HG03097 (cell line): ENCODE measurements at regions not wholly inside any gene's neighbourhood (a gene's known extent, or its start where the extent isn't known, plus 50 kb on each side); places are given as distances from the start of the nearest gene placed in this dataset.

Experiments
- ATAC-seq: cut with Tn5 transposase; IDR thresholded peaks from one replicate; pipeline ENCODE4 v1.9.1; 2021; ENCODE audit not compliant: unreplicated experiment, low FRiP score

- no peak for ATAC-seq
These were observed 1466.5 kb downstream of the BRD1 start for GRCh38 chr22:48361099-48361639.

DNA sequence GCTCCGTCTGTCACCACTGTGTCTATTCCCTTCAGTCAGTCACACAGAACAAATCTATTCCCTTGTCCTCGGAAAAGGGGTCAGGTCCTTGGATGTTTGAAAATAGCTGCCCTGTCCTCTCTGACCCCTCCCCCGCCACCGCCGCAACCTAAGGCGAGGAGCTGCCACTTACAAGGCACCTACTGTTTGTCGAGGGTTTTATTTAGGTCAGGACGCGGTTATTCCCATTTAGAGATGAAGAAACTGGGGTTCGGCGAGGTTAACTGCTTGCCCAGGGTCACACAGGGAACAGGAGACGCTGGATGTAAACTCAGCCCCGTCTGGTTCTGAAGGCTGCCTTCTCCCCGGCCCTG, 1468.1 kb downstream of the BRD1 start:
- no peak for ATAC-seq

DNA sequence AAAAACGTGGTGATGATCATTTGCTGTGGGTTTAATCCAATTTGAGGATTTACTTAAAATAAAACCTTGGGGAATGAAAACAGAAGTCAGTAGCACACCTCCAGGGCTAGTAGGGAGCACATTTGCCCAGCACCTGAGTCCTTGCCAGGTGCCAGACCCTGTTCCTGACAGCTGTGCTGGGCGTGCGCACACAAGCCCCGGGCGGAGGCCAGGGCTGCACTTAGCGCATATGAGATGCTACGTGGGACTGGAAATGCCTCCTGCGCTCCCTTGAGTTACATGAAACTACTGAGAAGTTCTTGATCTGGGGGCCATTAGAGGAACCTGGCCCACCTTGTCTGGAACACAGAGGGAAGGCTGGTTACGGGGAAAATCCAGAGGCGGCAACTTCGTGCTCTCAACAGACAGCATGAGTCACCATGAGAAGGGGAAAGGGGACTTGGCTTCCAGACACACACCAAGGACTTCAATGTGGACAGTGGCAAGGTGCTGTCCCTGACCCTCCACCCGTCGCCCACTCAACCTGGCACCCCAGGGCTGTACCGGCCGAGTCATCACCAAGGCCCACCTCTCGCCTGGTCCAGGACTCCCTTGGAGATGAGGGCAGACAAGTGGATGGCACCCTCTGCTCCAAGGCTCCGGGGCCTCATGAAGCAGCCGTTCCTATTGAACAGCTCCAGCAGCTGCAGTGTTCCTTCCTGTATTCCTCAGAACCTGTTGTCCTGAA, 1468.6 kb downstream of the BRD1 start:
- ATAC-seq: no peak

GRCh38 chr22:48357961-48358360, 1469.7 kb downstream of the BRD1 start:
- no peak for ATAC-seq

GRCh38 chr22:48357196-48357595, 1470.5 kb downstream of the BRD1 start:
- no peak for ATAC-seq

DNA sequence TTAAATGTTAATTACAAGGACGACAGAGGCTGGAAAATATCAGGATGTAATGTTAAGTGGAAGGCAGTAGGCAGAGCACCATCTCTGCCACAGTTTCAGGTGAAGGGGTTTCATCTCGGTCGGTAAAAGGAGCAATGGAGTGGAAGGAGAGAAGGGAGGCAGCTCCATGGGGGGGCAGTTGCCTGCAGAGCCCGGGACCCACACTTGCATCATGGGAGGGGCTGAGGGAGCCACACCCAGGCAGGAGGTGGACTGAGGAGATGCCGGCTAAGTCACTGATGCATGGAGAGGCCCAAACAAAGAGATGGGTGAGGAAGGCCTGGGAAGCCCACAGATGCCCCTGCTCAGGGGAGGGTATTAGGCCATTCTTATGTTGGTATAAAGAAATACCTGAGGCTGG, 1470.9 kb downstream of the BRD1 start:
- no peak for ATAC-seq

- no peak for ATAC-seq
These were observed 1473.6 kb downstream of the BRD1 start for GRCh38 chr22:48354096-48354495.

DNA sequence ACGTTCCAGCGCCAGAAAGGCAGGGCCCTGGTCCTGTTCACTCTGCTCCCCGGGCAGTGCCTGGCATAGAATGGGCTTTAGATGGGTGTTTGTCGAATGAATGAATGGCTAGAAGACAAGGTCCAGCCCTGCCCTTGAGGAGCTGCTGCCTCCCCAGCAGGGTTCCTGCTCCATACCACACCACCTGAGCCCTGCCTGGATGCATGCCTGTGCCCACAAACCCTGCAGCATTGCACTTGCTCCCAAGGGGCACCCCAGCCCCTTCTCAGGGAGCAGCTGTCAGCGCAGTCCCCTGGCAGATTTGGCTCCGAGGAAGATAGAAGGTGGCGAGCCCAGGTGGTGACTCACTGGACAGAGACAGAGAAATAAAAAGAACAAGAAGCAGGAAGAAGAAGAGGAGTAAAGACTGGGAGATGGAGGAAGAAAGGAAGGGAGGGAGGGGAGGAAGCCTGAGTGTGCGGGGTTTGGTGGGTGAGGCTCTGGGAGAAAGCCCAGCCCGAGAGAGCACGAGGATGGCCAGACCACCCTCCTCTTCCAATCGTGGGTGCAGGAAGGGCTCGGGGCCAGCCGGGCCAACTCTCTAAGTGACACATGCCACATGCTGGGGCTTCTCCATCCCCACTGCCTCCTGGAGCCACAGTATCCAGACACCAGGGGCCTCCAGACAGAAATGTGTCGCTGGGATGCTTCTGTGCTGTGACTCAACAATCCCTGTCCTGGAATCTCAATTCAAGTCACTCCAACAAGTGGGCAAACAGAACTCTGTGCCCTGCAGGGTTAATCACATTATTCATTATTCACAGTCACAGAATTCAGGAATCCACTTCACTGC, 1474.3 kb downstream of the BRD1 start:
- ATAC-seq: no peak

GRCh38 chr22:48352086-48352911, 1475.4 kb downstream of the BRD1 start:
- no peak for ATAC-seq

DNA sequence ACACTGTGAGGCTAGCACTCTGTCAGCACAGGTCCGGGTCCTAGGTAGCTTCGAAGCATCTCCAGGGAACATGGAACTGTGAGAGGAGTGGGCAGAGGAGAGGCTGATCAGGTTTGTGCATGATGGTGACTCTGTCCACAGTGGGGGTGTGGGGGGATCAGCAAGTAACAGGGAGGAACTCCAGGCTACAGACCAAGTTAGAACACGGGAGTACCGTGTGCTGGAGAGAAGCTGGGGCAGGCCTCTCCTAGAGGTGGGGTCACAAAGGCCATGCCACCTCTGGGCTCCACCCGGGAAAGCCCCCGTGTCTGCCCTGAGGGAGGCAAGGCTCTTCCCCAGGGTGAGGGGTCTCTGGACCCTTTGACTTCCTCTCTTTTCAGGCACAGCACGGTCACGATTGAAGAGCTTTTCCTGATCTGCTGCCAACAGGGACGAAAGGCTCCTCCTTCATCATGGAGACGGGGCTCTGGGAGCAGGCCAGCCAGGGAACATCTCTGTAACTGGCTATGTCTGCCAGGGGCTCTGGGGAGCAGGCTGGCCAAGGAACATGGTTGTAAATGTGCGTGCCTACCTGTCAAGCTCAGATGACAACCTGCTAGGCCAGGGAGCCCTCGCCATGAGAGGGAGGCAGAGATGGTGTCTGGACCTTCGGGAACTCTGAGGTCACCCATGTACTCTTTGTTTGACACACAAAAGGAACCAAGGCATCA, 1476.1 kb downstream of the BRD1 start:
- no peak for ATAC-seq

GRCh38 chr22:48350456-48350855, 1477.2 kb downstream of the BRD1 start:
- no peak for ATAC-seq

- ATAC-seq: no peak
These were observed 1478.8 kb downstream of the BRD1 start for GRCh38 chr22:48348855-48349254.

DNA sequence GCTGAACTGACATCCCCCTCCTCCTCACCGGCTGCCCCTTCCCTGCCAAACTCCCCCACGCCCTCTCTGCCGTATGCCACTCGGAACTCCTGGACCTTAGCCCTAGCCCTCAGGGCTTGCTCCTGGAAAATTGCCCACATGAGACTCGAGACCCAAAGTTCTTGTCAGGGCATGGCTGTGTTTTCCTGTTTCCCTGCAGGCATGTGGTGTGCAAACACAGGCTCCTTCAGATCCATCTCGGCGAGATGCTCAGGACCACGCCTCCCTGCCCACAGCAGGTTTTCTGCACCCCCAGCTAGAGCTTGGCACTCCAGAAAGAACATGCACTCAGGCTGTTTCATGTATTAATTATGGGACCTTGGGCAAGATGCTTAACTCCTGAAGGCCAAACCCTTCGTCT, 1480.4 kb downstream of the BRD1 start:
- no peak for ATAC-seq

GRCh38 chr22:48346911-48347310, 1480.8 kb downstream of the BRD1 start:
- ATAC-seq: no peak

- no peak for ATAC-seq
These were observed 1481.4 kb downstream of the BRD1 start for GRCh38 chr22:48346311-48346710.

- no peak for ATAC-seq
These were observed 1482.0 kb downstream of the BRD1 start for GRCh38 chr22:48345631-48346030.

DNA sequence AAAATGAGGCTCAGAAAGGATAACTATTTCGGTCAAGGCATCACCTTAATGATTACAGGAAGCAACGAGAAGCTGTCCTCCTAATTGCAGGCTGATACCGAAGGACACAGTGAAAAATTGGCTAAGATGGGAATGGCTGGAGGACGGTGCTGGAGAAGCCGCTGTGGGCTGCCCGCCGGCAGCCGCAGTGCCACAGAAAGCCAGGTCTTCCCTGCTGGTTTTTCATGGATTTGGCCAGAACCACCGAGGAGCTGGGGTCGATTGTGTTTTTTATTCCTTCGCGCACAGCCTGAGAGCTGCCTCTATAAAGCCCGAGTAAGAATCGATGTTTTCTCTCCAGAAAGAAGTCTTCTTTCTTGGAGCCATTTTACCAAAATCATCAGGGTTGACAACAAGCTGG, 1484.2 kb downstream of the BRD1 start:
- no peak for ATAC-seq

GRCh38 chr22:48342732-48343131, 1484.9 kb downstream of the BRD1 start:
- no peak for ATAC-seq

DNA sequence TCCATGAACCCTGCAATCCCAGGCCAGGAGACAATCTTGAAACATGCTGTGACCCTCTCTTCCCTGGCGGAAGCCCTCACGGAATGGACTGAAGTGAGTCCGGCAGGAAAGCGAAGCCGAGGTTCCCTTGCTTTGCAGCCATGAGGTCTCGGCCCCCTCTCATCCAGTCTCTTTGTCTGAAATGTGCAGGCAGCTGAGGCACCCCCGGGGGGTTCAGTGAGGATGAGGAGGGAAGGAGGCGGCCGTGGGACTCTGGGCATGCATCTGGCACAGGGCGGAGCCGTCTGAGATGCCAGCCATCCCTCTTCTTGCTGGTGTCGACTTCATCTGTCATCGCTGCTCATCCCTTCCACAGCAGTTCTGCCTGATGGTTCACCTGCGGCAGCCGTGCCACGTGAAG, 1485.7 kb downstream of the BRD1 start:
- ATAC-seq: no peak
